ENCODE measurements at regions not wholly inside any gene's neighbourhood (a gene's known extent, or its start where the extent isn't known, plus 50 kb on each side); places are given as distances from the start of the nearest gene placed in this dataset.

- no peaks in the 10 kb centered on the region for H3F3A ChIP-seq (replicated peaks; ENCODE audit: low read depth)
- H3K27me3 ChIP-seq (ENCODE audit: insufficient read depth), result no peaks in the 10 kb centered on the region
- H3K4me3 ChIP-seq, result no peak overlapping the region
- H3K79me2 ChIP-seq (replicated peaks; ENCODE audit: insufficient read depth), result no peaks in the 10 kb centered on the region
- no peak for TF ChIP-seq CREB1 (CRISPR knock-in tag; IDR thresholded peaks at IDR 0.05; ENCODE audit: low read depth)
- no peak for TF ChIP-seq ZNF114 (CRISPR knock-in tag; IDR thresholded peaks at IDR 0.05)
- TF ChIP-seq CTCF (conservative IDR thresholded peaks at IDR 0.05; ENCODE audit: low read depth in 2 of 2), result no peak
- TF ChIP-seq ZNF331 (CRISPR knock-in tag; IDR thresholded peaks at IDR 0.05; ENCODE audit: low read depth), result no peak
- no peak for TF ChIP-seq POLR2AphosphoS5 (IDR thresholded peaks at IDR 0.05; ENCODE audit: low read depth)
- no peak for TF ChIP-seq EZH2 (IDR thresholded peaks at IDR 0.05; ENCODE audit: low read depth, unreplicated experiment)
- no peak for TF ChIP-seq NANOG (IDR thresholded peaks at IDR 0.05; ENCODE audit: borderline replicate concordance)
- TF ChIP-seq ZNF462 (CRISPR knock-in tag; IDR thresholded peaks at IDR 0.05), result no peak
- TF ChIP-seq REST (IDR thresholded peaks at IDR 0.05; ENCODE audit: unreplicated experiment), result no peak
- no peak for TF ChIP-seq ETS1 (IDR thresholded peaks at IDR 0.05)
- TF ChIP-seq EZH2phosphoT487 (IDR thresholded peaks at IDR 0.05; ENCODE audit: unreplicated experiment), result no peak
- no peak overlapping the region for H3K4me2 ChIP-seq
- Mint-ChIP-seq H3K4me3 (no peak overlapping the region; the same call in 2 of the 3 replicates), H3K27ac (no peak overlapping the region), H3K27me3 (ENCODE audit: insufficient read depth, low read depth, poor library complexity) (peaks cover 6% of the 10 kb centered on the region), H3K9me3 (no peaks in the 10 kb centered on the region), H3K36me3 (ENCODE audit: low read depth) (no peaks in the 10 kb centered on the region), H3K4me1 (peaks cover 23% of the 10 kb centered on the region)
- H2AFZ ChIP-seq, result no peak overlapping the region
- H3K36me3 ChIP-seq (ENCODE audit: insufficient read depth), result no peaks in the 10 kb centered on the region
- H3K4me1 ChIP-seq (ENCODE audit: insufficient read depth), result peaks cover 20% of the 10 kb centered on the region
- ATAC-seq (no peak), DNase-seq (ENCODE audit: low spot score) (no peak)
- no peaks in the 10 kb centered on the region for H3K9me2 ChIP-seq (ENCODE audit: insufficient read depth)
- no peak overlapping the region for H3K27ac ChIP-seq (ENCODE audit: low read depth)
- H4K20me1 ChIP-seq (replicated peaks; ENCODE audit: insufficient read depth), result no peaks in the 10 kb centered on the region
Observed at GRCh38 chr3:72597043-72597442, 251.2 kb downstream of the SHQ1 start.
